Thyroid gland (tissue), 4 donors: ENCODE measurements at regions not wholly inside any gene's neighbourhood (a gene's known extent, or its start where the extent isn't known, plus 50 kb on each side); places are given as distances from the start of the nearest gene placed in this dataset.

Source experiments
- DNase-seq, 2 donors: peaks; one replicate each; pipeline ENCODE4 v3.0.0-alpha.2; 2019
- H3K27ac ChIP-seq, 3 donors: fragments of 200-600 bp; sonication (generic); 1 replicate in 2 of 3; 2 replicates in 1 of 3; pipeline ENCODE4 v1.5.1; 2016 to 2019; ENCODE audit warnings: mild to moderate bottlenecking in 1 of 3, moderate library complexity in 1 of 3
- H3K27me3 ChIP-seq: fragments of 200-600 bp; sonication (generic); one replicate; pipeline ENCODE4 v1.5.1; 2019
- H3K36me3 ChIP-seq, 2 donors: fragments of 200-600 bp; sonication (generic); one replicate each; pipeline ENCODE4 v1.5.1; 2016 to 2019
- H3K4me1 ChIP-seq, 2 donors: fragments of 200-600 bp; sonication (generic); one replicate each; pipeline ENCODE4 v1.5.1; 2017 to 2019
- H3K4me3 ChIP-seq, 3 donors: fragments of 200-600 bp; sonication (generic); replicated peaks in 1 of 3; 1 replicate in 2 of 3; 2 replicates in 1 of 3; pipeline ENCODE4 v1.5.1; 2016; ENCODE audit warnings: mild to moderate bottlenecking in 1 of 3
- H3K9me3 ChIP-seq: fragments of 200-600 bp; sonication (generic); one replicate; pipeline ENCODE4 v1.5.1; 2017
- CTCF ChIP-seq, 6 experiments: fragments of 200-600 bp in 3 of 6; fragments of 450-650 bp in 3 of 6; sonication (generic) in 3 of 6; IDR thresholded peaks; one replicate each; pipeline ENCODE4 v1.5.1; 2016 to 2019; ENCODE audit warnings: antibody characterized with exemption in 6 of 6, mild to moderate bottlenecking in 2 of 6, inconsistent platforms in 1 of 6, moderate library complexity in 1 of 6
- POLR2A ChIP-seq, 2 donors: fragments of 450-650 bp; IDR thresholded peaks; one replicate each; pipeline ENCODE4 v1.6.1; 2017; ENCODE audit warnings: antibody characterized with exemption in 2 of 2, mild to moderate bottlenecking in 2 of 2, moderate library complexity in 1 of 2
- WGBS, 2 donors: methylation state at CpG; one replicate each; pipeline ENCODE4 v1.1.5; 2017; 5-methylcytosine and 5-hydroxymethylcytosine counted together
- intact Hi-C: fragments of 100-400 bp; cut with DNase I; formaldehyde crosslinking; loops from one replicate; pipeline ENCODE4 v1.15.1; 2023

- DNase-seq: no peak
- no peaks in the 10 kb centered on the region for H3K27me3 ChIP-seq
- H3K4me1 ChIP-seq: no peaks in the 10 kb centered on the region
- no peaks in the 10 kb centered on the region for H3K36me3 ChIP-seq
- no peak for TF ChIP-seq POLR2A (IDR thresholded peaks at IDR 0.05)
- H3K27ac ChIP-seq: no peak overlapping the region
- no peaks in the 10 kb centered on the region for H3K9me3 ChIP-seq
- 83 to 86% methylated on average over 2 of the region's 2 CpGs for WGBS, 2 donors
- no peak overlapping the region for H3K4me3 ChIP-seq
- intact Hi-C loops: no loop called here
Measured at GRCh38 chr3:181616088-181617070, 95.3 kb upstream of the SOX2 start.

DNA sequence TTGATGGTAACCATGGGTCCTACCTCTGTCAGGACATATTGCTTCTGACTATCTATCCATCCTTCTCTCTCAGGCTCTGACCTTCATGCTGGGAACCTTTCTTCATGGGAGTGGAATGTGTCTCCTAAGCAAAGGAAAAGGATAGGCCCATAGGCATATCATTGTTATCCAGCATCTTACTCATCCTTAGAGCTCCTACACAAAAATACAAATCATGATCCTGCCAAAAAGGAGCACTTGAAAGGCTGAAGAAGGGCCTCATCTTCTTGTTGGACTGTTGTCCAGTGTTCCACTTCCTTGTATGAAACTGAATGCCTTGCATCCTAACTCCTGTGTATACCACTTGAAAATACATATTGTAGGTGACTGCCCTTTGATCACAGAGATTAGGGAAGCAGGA is 96.1 kb upstream of the SOX2 start:
- Histone ChIP-seq H3K4me3 (no peak overlapping the region), H3K36me3 (no peaks in the 10 kb centered on the region), H3K4me1 (no peaks in the 10 kb centered on the region), H3K9me3 (no peaks in the 10 kb centered on the region), H3K27ac (no peak overlapping the region), H3K27me3 (no peaks in the 10 kb centered on the region)
- TF ChIP-seq CTCF (IDR thresholded peaks at IDR 0.05) (no peak), POLR2A (IDR thresholded peaks at IDR 0.05) (no peak)
- intact Hi-C loops: no loop called here
- DNase-seq: no peak

DNA sequence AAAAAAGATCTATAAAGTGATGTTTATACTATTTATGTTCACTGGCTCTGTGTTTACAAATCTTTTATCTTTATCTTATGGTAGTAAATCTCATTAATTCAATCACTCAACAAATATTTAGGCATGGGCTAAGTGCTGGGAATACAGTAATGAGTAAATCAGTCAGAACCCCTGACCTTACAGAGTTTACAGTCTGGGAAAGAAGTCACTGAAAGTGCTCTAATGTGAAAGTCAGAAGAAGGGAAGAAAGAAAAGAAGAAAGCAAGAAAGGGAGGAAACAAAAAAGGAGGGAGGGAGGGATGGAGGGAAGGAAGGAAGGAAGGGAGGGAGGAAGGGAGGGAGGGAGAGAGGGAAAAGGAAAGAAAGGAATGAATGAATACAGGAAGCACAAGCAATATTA is 96.8 kb upstream of the SOX2 start:
- intact Hi-C loops: no loop called here
- no peaks in the 10 kb centered on the region for H3K27me3 ChIP-seq
- H3K27ac ChIP-seq: no peak overlapping the region

GRCh38 chr3:181613813-181614212 is 97.9 kb upstream of the SOX2 start:
- H3K4me1 ChIP-seq: no peaks in the 10 kb centered on the region
- no peaks in the 10 kb centered on the region for H3K27me3 ChIP-seq
- intact Hi-C loops: no loop called here
- DNase-seq: no peak
- WGBS, 2 donors: 68 to 77% methylated on average over 1 of the region's 1 CpG
- TF ChIP-seq CTCF (IDR thresholded peaks at IDR 0.05) (no peak), POLR2A (IDR thresholded peaks at IDR 0.05) (no peak)
- H3K9me3 ChIP-seq: no peaks in the 10 kb centered on the region
- H3K36me3 ChIP-seq: no peaks in the 10 kb centered on the region
- H3K27ac ChIP-seq: no peak overlapping the region
- H3K4me3 ChIP-seq: no peak overlapping the region

More for the DNA sequence above, 96.8 kb upstream of the SOX2 start:
- Histone ChIP-seq H3K4me1 (no peaks in the 10 kb centered on the region), H3K9me3 (no peaks in the 10 kb centered on the region), H3K36me3 (no peaks in the 10 kb centered on the region), H3K4me3 (no peak overlapping the region)
- DNase-seq: no peak
- TF ChIP-seq CTCF (IDR thresholded peaks at IDR 0.05) (no peak), POLR2A (IDR thresholded peaks at IDR 0.05) (no peak)

GRCh38 chr3:181613191-181613590 is 98.5 kb upstream of the SOX2 start:
- no peak for DNase-seq
- Histone ChIP-seq H3K4me1 (no peaks in the 10 kb centered on the region), H3K4me3 (no peak overlapping the region), H3K27ac (no peak overlapping the region), H3K27me3 (no peaks in the 10 kb centered on the region), H3K36me3 (no peaks in the 10 kb centered on the region), H3K9me3 (no peaks in the 10 kb centered on the region)
- WGBS, 2 donors: 90 to 92% methylated on average over 1 of the region's 1 CpG
- TF ChIP-seq CTCF (IDR thresholded peaks at IDR 0.05) (no peak), POLR2A (IDR thresholded peaks at IDR 0.05) (no peak)
- intact Hi-C loops: no loop called here
